ENCODE measurements at regions not wholly inside any gene's neighbourhood (a gene's known extent, or its start where the extent isn't known, plus 50 kb on each side); places are given as distances from the start of the nearest gene placed in this dataset.

DNA sequence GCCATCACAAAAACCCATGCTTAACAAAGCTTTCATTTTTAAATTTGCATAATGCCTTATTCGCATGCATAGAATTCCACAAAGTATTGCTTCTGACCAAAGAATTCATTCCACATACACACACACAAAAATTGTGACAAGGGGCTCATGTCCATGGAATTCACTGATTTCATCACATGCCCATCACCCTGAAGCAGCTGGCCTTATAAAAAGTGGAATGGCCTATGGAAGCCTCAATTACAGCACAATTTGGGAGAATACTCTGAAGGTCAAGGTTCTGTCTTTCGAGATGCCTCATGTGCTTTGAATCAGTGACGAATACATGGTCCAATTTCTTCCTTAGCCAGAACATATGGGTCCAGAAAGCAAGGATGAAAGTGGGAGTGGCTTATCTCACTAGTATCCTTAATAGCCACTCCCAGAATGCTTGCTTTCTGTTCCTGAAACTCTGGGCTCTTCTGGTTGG is 165.7 kb downstream of the KDR start:
- H3K4me3 ChIP-seq (ENCODE audit: insufficient read depth, low read length, poor library complexity, severe bottlenecking), result no peak overlapping the region
- no peaks in the 10 kb centered on the region for H3K9me3 ChIP-seq (ENCODE audit: insufficient read depth, low read length)
- H3K27me3 ChIP-seq (ENCODE audit: low read length), result no peaks in the 10 kb centered on the region
- no peaks in the 10 kb centered on the region for H4K20me1 ChIP-seq (ENCODE audit: low read depth, low read length)
- H3K79me2 ChIP-seq (ENCODE audit: insufficient read depth, low read length), result no peaks in the 10 kb centered on the region
- no peak overlapping the region for H2AFZ ChIP-seq (ENCODE audit: low read depth, low read length, severe bottlenecking)
- no peaks in the 10 kb centered on the region for H3F3A ChIP-seq (ENCODE audit: insufficient read depth)
- TF ChIP-seq, protein P1, sequence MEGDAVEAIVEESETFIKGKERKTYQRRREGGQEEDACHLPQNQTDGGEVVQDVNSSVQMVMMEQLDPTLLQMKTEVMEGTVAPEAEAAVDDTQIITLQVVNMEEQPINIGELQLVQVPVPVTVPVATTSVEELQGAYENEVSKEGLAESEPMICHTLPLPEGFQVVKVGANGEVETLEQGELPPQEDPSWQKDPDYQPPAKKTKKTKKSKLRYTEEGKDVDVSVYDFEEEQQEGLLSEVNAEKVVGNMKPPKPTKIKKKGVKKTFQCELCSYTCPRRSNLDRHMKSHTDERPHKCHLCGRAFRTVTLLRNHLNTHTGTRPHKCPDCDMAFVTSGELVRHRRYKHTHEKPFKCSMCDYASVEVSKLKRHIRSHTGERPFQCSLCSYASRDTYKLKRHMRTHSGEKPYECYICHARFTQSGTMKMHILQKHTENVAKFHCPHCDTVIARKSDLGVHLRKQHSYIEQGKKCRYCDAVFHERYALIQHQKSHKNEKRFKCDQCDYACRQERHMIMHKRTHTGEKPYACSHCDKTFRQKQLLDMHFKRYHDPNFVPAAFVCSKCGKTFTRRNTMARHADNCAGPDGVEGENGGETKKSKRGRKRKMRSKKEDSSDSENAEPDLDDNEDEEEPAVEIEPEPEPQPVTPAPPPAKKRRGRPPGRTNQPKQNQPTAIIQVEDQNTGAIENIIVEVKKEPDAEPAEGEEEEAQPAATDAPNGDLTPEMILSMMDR (IDR thresholded peaks at IDR 0.05; ENCODE audit: insufficient read depth, low read length, poor library complexity, severe bottlenecking), result no peak
- no peak for TF ChIP-seq EZH2phosphoT487 (conservative IDR thresholded peaks at IDR 0.05; ENCODE audit: low read length)
- H3K4me2 ChIP-seq (ENCODE audit: low read depth, low read length, poor library complexity, severe bottlenecking), result no peak overlapping the region
- no peaks in the 10 kb centered on the region for H3K9me2 ChIP-seq (replicated peaks; ENCODE audit: insufficient read depth, low read length)
- H3K36me3 ChIP-seq (ENCODE audit: low read length), result no peaks in the 10 kb centered on the region
- H3K9ac ChIP-seq (ENCODE audit: low read length), result no peak overlapping the region
- no peak overlapping the region for H3K27ac ChIP-seq (ENCODE audit: low read depth, low read length)

DNA sequence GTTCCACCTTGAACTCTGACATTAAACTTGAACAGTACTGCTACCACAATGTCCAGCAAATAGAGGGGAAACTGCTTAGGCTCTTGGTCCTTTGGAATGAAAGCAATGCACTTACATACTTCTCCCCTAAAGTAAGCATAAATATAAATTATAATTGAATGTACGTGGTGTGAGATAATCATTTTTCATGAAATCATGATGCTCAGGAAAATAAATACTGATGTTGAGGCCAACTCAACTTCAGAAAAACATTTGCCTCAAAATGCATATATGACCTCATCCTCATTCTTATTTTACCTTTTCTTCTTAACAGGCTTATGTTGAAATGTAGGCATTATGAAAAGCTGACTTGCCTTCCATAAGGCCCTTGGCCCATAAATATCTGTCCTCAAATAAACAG is 166.3 kb downstream of the KDR start:
- Histone ChIP-seq H3K9me3 (ENCODE audit: insufficient read depth, low read length) (no peaks in the 10 kb centered on the region), H2AFZ (ENCODE audit: low read depth, low read length, severe bottlenecking) (no peak overlapping the region), H3K4me3 (ENCODE audit: insufficient read depth, low read length, poor library complexity, severe bottlenecking) (no peak overlapping the region), H3K9me2 (replicated peaks; ENCODE audit: insufficient read depth, low read length) (no peaks in the 10 kb centered on the region), H4K20me1 (ENCODE audit: low read depth, low read length) (no peaks in the 10 kb centered on the region), H3K9ac (ENCODE audit: low read length) (no peak overlapping the region), H3K4me2 (ENCODE audit: low read depth, low read length, poor library complexity, severe bottlenecking) (no peak overlapping the region), H3K27me3 (ENCODE audit: low read length) (no peaks in the 10 kb centered on the region), H3F3A (ENCODE audit: insufficient read depth) (no peaks in the 10 kb centered on the region), H3K79me2 (ENCODE audit: insufficient read depth, low read length) (no peaks in the 10 kb centered on the region), H3K36me3 (ENCODE audit: low read length) (no peaks in the 10 kb centered on the region), H3K27ac (ENCODE audit: low read depth, low read length) (no peak overlapping the region)
- no peak for TF ChIP-seq EZH2phosphoT487 (conservative IDR thresholded peaks at IDR 0.05; ENCODE audit: low read length)
- TF ChIP-seq, protein P1 (IDR thresholded peaks at IDR 0.05; ENCODE audit: insufficient read depth, low read length, poor library complexity, severe bottlenecking), result no peak

DNA sequence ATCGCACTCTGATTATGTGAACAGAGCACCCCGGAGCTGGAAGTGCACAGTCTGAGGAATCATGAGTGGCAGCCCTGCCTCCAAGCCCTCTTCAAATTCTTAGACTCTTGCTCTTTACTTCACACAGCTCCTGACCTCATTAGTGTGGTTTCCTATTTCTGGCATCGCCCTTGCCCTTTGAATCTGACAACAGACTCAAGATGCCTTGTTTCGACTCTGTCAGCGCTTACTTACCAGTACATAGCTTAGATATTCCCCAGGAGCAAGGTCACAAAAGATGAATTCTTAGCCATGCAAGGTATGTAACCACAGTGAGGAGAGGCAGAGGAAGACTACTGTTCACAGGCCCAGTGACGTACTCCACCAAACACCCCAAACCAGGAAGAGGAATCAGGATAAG is 167.2 kb downstream of the KDR start:
- Histone ChIP-seq H4K20me1 (ENCODE audit: low read depth, low read length) (no peaks in the 10 kb centered on the region), H3K79me2 (ENCODE audit: insufficient read depth, low read length) (no peaks in the 10 kb centered on the region), H3K4me2 (ENCODE audit: low read depth, low read length, poor library complexity, severe bottlenecking) (no peak overlapping the region), H3K9ac (ENCODE audit: low read length) (no peak overlapping the region), H3K36me3 (ENCODE audit: low read length) (no peaks in the 10 kb centered on the region), H3K9me2 (replicated peaks; ENCODE audit: insufficient read depth, low read length) (no peaks in the 10 kb centered on the region), H3K27ac (ENCODE audit: low read depth, low read length) (no peak overlapping the region), H3K9me3 (ENCODE audit: insufficient read depth, low read length) (no peaks in the 10 kb centered on the region), H3K27me3 (ENCODE audit: low read length) (no peaks in the 10 kb centered on the region), H3K4me3 (ENCODE audit: insufficient read depth, low read length, poor library complexity, severe bottlenecking) (no peak overlapping the region), H3F3A (ENCODE audit: insufficient read depth) (no peaks in the 10 kb centered on the region), H2AFZ (ENCODE audit: low read depth, low read length, severe bottlenecking) (no peak overlapping the region)
- no peak for TF ChIP-seq EZH2phosphoT487 (conservative IDR thresholded peaks at IDR 0.05; ENCODE audit: low read length)
- TF ChIP-seq, protein P1 (IDR thresholded peaks at IDR 0.05; ENCODE audit: insufficient read depth, low read length, poor library complexity, severe bottlenecking), result no peak

Data from SU-DHL-6 (cell line).